Panc1 (cell line): ENCODE measurements at regions not wholly inside any gene's neighbourhood (a gene's known extent, or its start where the extent isn't known, plus 50 kb on each side); places are given as distances from the start of the nearest gene placed in this dataset.

ENCODE experiments used
- ATAC-seq: fragments of 200-7000 bp; cut with Tn5 transposase; 2 replicates; pipeline ENCODE4 v1.9.1; 2020; ENCODE audit warnings: mild to moderate bottlenecking, moderate library complexity
- BruUV-seq: library from RNA; stranded (reverse); fragments of 400-500 nt; replicated peaks from 2 replicates; lab custom pipeline; 2021; lab: Mats Ljungman, UMichigan
- CTCF ChIA-PET: fragments of 300-600 bp; sonication (Branson Sonifier 250); formaldehyde crosslinking; loops from one replicate; lab custom pipeline; 2022; ENCODE audit warnings: antibody characterized with exemption; lab: Charles Lee
- POLR2A ChIA-PET: fragments of 300-600 bp; sonication (Branson Sonifier 250); formaldehyde crosslinking; loops from one replicate; lab custom pipeline; 2022; ENCODE audit warnings: antibody characterized with exemption; lab: Charles Lee
- DNase-seq: peaks from one replicate; pipeline ENCODE4 v3.0.0-alpha.2; 2010; ENCODE audit warnings: low read depth, low spot score
- H3K27ac ChIP-seq: 2 replicates; pipeline ENCODE4 v1.5.1; 2011; ENCODE audit warnings: mild to moderate bottlenecking, low read length, inconsistent platforms
- H3K27me3 ChIP-seq: fragments of 200-500 bp; sonication (Bioruptor generic); 2 replicates; pipeline ENCODE4 v1.6.0; 2014; ENCODE audit warnings: low read length, inconsistent platforms; ENCODE audit not compliant: control insufficient read depth, insufficient read depth
- H3K36me3 ChIP-seq: fragments of 200-500 bp; sonication (Bioruptor generic); 2 replicates; pipeline ENCODE4 v1.5.1; 2014; ENCODE audit warnings: inconsistent platforms, mild to moderate bottlenecking, low read length, moderate library complexity; ENCODE audit not compliant: control insufficient read depth, insufficient read depth
- H3K4me1 ChIP-seq: 2 replicates; pipeline ENCODE4 v1.5.1; 2011; ENCODE audit warnings: inconsistent platforms, mild to moderate bottlenecking, low read length, moderate library complexity; ENCODE audit not compliant: control insufficient read depth, insufficient read depth
- H3K4me3 ChIP-seq, 2 experiments: 2 replicates each; pipeline ENCODE4 v1.5.1; 2011 to 2012; ENCODE audit warnings: low read depth in 2 of 2, low read length in 2 of 2, mild to moderate bottlenecking in 2 of 2, inconsistent platforms in 1 of 2, moderate library complexity in 1 of 2
- H3K9me3 ChIP-seq: fragments of 200-500 bp; sonication (Bioruptor generic); 2 replicates; pipeline ENCODE4 v1.5.1; 2014; ENCODE audit warnings: low read depth, mild to moderate bottlenecking, inconsistent platforms, low read length, moderate library complexity; ENCODE audit not compliant: control insufficient read depth, insufficient read depth
- POLR2AphosphoS5 ChIP-seq: IDR thresholded peaks from 2 replicates; pipeline ENCODE4 v1.6.1; 2012; ENCODE audit warnings: mild to moderate bottlenecking, low read depth, low read length, moderate library complexity
- REST ChIP-seq, 2 experiments: IDR thresholded peaks; 2 replicates each; pipeline ENCODE4 v1.6.1; 2011 to 2012; ENCODE audit warnings: low read depth in 2 of 2, control low read depth in 1 of 2, low read length in 1 of 2, mild to moderate bottlenecking in 1 of 2, moderate library complexity in 1 of 2; ENCODE audit not compliant: insufficient read depth in 1 of 2
- SIN3A ChIP-seq: IDR thresholded peaks from 2 replicates; pipeline ENCODE4 v1.6.1; 2012; ENCODE audit warnings: low read depth, mild to moderate bottlenecking, low read length, moderate library complexity, borderline replicate concordance; ENCODE audit not compliant: insufficient read depth
- TCF7L2 ChIP-seq: IDR thresholded peaks from 2 replicates; pipeline ENCODE4 v1.6.1; 2011; ENCODE audit warnings: mild to moderate bottlenecking, low read depth, low read length, inconsistent platforms
- in situ Hi-C: cut with HindIII; loops from 2 replicates; pipeline ENCODE4 v1.10.0; 2016; ENCODE audit warnings: low sequenced_read_pairs, low pct_unique_long_range_greater_than_20kb
- intact Hi-C: fragments of 100-400 bp; cut with micrococcal nuclease; formaldehyde crosslinking; loops from one replicate; pipeline ENCODE4 v1.10.0; 2022; ENCODE audit not compliant: unreplicated experiment
- TF ChIP-seq, protein P1 (sequence below): fragments of 450-650 bp; IDR thresholded peaks from 2 replicates; pipeline ENCODE4 v1.5.1; 2017; ENCODE audit warnings: mild to moderate bottlenecking

- Histone ChIP-seq H3K4me3 (no peak overlapping the region), H3K4me1 (no peaks in the 10 kb centered on the region), H3K9me3 (no peaks in the 10 kb centered on the region), H3K36me3 (no peaks in the 10 kb centered on the region), H3K27ac (no peak overlapping the region), H3K27me3 (no peaks in the 10 kb centered on the region)
- ChIA-PET POLR2A (no interaction called here), CTCF (no interaction called here)
- no TSS peak for BruUV-seq
- intact Hi-C loops (no loop called here), in situ Hi-C loops (no loop called here)
- DNase-seq = no peak
- ATAC-seq = no peak
- TF ChIP-seq SIN3A (no peak), POLR2AphosphoS5 (no peak), TCF7L2 (no peak)
- TF ChIP-seq, protein P1, sequence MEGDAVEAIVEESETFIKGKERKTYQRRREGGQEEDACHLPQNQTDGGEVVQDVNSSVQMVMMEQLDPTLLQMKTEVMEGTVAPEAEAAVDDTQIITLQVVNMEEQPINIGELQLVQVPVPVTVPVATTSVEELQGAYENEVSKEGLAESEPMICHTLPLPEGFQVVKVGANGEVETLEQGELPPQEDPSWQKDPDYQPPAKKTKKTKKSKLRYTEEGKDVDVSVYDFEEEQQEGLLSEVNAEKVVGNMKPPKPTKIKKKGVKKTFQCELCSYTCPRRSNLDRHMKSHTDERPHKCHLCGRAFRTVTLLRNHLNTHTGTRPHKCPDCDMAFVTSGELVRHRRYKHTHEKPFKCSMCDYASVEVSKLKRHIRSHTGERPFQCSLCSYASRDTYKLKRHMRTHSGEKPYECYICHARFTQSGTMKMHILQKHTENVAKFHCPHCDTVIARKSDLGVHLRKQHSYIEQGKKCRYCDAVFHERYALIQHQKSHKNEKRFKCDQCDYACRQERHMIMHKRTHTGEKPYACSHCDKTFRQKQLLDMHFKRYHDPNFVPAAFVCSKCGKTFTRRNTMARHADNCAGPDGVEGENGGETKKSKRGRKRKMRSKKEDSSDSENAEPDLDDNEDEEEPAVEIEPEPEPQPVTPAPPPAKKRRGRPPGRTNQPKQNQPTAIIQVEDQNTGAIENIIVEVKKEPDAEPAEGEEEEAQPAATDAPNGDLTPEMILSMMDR = no peak
Observed at GRCh38 chr1:116231752-116232151, 120.6 kb downstream of the MAB21L3 start.

DNA sequence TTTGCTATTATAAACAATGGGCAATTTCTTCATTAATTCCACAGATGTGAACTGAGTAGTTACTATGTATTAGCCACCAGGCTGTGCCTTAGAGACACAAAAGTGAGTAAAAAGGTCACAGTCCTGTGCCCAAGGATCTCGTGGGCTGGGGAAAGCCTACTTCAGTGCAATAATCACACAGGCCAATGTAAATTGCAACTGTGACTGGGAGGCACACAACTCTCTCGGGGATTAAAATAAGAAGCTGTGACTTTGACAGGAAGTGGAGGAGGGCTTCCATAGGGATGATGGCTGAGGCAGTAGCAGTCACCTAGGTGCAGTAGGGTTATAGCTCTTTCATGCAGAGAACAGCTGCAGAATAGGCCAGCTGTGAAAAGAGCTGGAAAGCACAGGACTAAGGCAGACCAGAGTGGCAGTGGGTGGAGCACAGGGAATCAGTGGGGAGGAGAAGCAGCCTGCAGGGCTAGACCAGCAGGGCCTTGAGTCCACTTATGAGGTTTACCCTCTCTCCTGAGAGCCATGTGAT is 121.9 kb downstream of the MAB21L3 start:
- peaks cover 2% of the 10 kb centered on the region; the same call in 1 of the 2 replicates for H3K27me3 ChIP-seq
- DNase-seq (no peak), ATAC-seq (no peak)
- ChIA-PET CTCF (no interaction called here), POLR2A (no interaction called here)
- H3K36me3 ChIP-seq = no peaks in the 10 kb centered on the region
- H3K4me3 ChIP-seq = no peak overlapping the region
- no TSS peak for BruUV-seq
- no peak overlapping the region for H3K27ac ChIP-seq
- no peak for TF ChIP-seq SIN3A
- no peak for TF ChIP-seq REST (IDR thresholded peaks at IDR 0.05; ENCODE audit: insufficient read depth in 1 of 2, low read depth in 2 of 2, low read length in 1 of 2)
- TF ChIP-seq TCF7L2 = no peak
- TF ChIP-seq, protein P1 = no peak
- H3K9me3 ChIP-seq = no peaks in the 10 kb centered on the region
- in situ Hi-C loops = no loop called here
- intact Hi-C loops = no loop called here
- no peaks in the 10 kb centered on the region for H3K4me1 ChIP-seq
